KMS-11 (cell line): ENCODE measurements at regions not wholly inside any gene's neighbourhood (a gene's known extent, or its start where the extent isn't known, plus 50 kb on each side); places are given as distances from the start of the nearest gene placed in this dataset.

Experiments used
- H2AFZ ChIP-seq: fragments of 200-600 bp; sonication (generic); 2 replicates; pipeline ENCODE4 v1.6.1; 2016; ENCODE audit warnings: antibody characterized with exemption, mixed run types, low read depth
- H3K27ac ChIP-seq: fragments of 200-600 bp; sonication (generic); 2 replicates; pipeline ENCODE4 v1.6.1; 2016; ENCODE audit warnings: mild to moderate bottlenecking, mixed run types
- H3K27me3 ChIP-seq: fragments of 200-600 bp; sonication (generic); 2 replicates; pipeline ENCODE4 v1.6.1; 2017; ENCODE audit warnings: mild to moderate bottlenecking, low read depth, mixed run types, moderate library complexity; ENCODE audit not compliant: insufficient read depth
- H3K36me3 ChIP-seq: fragments of 200-600 bp; sonication (generic); 2 replicates; pipeline ENCODE4 v1.6.1; 2017; ENCODE audit warnings: mild to moderate bottlenecking, mixed run types; ENCODE audit not compliant: insufficient read depth
- H3K4me1 ChIP-seq: fragments of 200-600 bp; sonication (generic); 2 replicates; pipeline ENCODE4 v1.6.1; 2016; ENCODE audit warnings: mild to moderate bottlenecking, low read depth, mixed run types; ENCODE audit not compliant: poor library complexity, severe bottlenecking
- H3K4me2 ChIP-seq: fragments of 200-600 bp; sonication (generic); 2 replicates; pipeline ENCODE4 v1.7.0; 2016; ENCODE audit warnings: mild to moderate bottlenecking, mixed run types
- H3K4me3 ChIP-seq: fragments of 200-600 bp; sonication (generic); IDR thresholded peaks from 2 replicates; pipeline ENCODE4 v1.6.1; 2017; ENCODE audit warnings: low read depth, low read length, mixed read lengths; ENCODE audit not compliant: insufficient read depth
- H3K79me2 ChIP-seq: fragments of 200-600 bp; sonication (generic); 2 replicates; pipeline ENCODE4 v1.6.1; 2016; ENCODE audit warnings: low read depth, mixed run types; ENCODE audit not compliant: insufficient read depth
- H3K9ac ChIP-seq: fragments of 200-600 bp; sonication (generic); 2 replicates; pipeline ENCODE4 v1.6.1; 2016; ENCODE audit warnings: mild to moderate bottlenecking, mixed run types
- H4K20me1 ChIP-seq: fragments of 200-600 bp; sonication (generic); 2 replicates; pipeline ENCODE4 v1.6.1; 2016; ENCODE audit warnings: mild to moderate bottlenecking, mixed run types; ENCODE audit not compliant: insufficient read depth
- TF ChIP-seq, protein P1 (sequence below): fragments of 200-600 bp; sonication (generic); conservative IDR thresholded peaks from 2 replicates; pipeline ENCODE4 v1.6.1; 2017; ENCODE audit warnings: low read depth, mild to moderate bottlenecking, antibody characterized with exemption, low read length, moderate library complexity, mixed read lengths

DNA sequence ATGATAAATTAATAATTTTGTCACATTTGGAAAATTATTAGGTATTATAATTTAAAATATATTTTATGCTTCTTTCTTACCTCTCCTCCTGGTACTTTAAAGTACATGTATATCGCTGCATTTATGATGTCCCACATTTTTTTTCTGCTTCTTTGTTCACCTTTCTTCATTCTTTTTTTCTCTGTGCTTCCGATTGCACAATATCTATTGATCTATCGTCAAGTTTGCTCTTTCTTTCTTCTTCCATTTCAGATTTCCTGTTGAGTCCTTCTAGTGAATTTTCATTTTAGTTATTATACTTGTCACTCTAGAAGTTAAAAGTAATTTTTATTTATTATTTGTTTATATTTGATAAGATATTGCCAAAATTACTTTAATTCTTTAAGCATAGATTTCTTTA, 441.0 kb upstream of the HS3ST5 start:
- Histone ChIP-seq H2AFZ (no peak overlapping the region), H3K79me2 (no peaks in the 10 kb centered on the region), H3K36me3 (no peaks in the 10 kb centered on the region), H4K20me1 (no peaks in the 10 kb centered on the region), H3K4me2 (no peak overlapping the region), H3K9ac (no peak overlapping the region), H3K4me1 (no peaks in the 10 kb centered on the region), H3K27me3 (no peaks in the 10 kb centered on the region), H3K4me3 (no peak overlapping the region), H3K27ac (no peak overlapping the region)
- TF ChIP-seq, protein P1, sequence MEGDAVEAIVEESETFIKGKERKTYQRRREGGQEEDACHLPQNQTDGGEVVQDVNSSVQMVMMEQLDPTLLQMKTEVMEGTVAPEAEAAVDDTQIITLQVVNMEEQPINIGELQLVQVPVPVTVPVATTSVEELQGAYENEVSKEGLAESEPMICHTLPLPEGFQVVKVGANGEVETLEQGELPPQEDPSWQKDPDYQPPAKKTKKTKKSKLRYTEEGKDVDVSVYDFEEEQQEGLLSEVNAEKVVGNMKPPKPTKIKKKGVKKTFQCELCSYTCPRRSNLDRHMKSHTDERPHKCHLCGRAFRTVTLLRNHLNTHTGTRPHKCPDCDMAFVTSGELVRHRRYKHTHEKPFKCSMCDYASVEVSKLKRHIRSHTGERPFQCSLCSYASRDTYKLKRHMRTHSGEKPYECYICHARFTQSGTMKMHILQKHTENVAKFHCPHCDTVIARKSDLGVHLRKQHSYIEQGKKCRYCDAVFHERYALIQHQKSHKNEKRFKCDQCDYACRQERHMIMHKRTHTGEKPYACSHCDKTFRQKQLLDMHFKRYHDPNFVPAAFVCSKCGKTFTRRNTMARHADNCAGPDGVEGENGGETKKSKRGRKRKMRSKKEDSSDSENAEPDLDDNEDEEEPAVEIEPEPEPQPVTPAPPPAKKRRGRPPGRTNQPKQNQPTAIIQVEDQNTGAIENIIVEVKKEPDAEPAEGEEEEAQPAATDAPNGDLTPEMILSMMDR: no peak

DNA sequence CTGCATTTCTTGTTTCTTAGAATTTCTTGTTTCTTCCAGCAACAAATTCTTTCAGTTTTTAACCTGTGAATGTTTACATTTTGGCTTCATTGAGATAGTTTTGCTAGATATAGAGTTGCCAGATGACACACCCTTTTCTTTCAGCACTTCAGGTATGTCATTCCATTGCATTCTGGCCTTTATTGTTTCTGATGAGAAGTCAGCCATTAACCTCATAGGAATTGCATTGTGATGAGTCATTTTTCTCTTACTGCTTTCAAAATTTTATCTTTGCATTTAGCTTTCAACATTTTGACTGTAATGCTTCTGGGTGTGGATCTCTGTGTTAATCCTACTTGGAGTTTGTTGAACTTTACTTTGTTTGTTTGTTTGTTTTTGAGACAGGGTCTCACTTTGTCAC, 440.3 kb upstream of the HS3ST5 start:
- H3K4me3 ChIP-seq: no peak overlapping the region
- no peaks in the 10 kb centered on the region for H4K20me1 ChIP-seq
- no peaks in the 10 kb centered on the region for H3K36me3 ChIP-seq
- H3K9ac ChIP-seq: no peak overlapping the region
- no peaks in the 10 kb centered on the region for H3K79me2 ChIP-seq
- no peak overlapping the region for H3K27ac ChIP-seq
- no peaks in the 10 kb centered on the region for H3K4me1 ChIP-seq
- TF ChIP-seq, protein P1: no peak
- H2AFZ ChIP-seq: no peak overlapping the region
- no peak overlapping the region for H3K4me2 ChIP-seq
- H3K27me3 ChIP-seq: no peaks in the 10 kb centered on the region

DNA sequence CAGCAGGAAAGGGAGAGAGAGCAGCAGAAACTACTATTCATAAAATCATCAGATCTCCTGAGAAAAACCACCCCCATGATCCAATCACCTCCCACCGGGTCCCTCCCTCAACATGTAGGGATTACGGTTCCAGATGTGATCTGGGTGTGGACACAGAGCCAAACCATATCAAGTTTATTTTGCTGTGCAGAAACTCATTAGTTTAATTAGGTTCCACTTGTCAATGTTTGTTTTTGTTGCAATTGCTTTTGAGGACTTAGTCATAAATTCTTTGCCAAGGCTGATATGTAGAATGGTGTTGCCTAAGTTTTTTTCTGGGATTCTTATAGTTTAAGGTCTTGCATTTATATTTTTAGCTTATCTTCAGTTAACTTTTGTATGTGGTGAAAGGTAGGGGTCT, 422.0 kb upstream of the HS3ST5 start:
- no peak overlapping the region for H3K27ac ChIP-seq
- no peak overlapping the region for H3K4me3 ChIP-seq
- no peaks in the 10 kb centered on the region for H3K4me1 ChIP-seq
- H2AFZ ChIP-seq: no peak overlapping the region
- no peak overlapping the region for H3K4me2 ChIP-seq
- H4K20me1 ChIP-seq: no peaks in the 10 kb centered on the region
- H3K36me3 ChIP-seq: no peaks in the 10 kb centered on the region
- TF ChIP-seq, protein P1: no peak
- H3K27me3 ChIP-seq: no peaks in the 10 kb centered on the region
- no peak overlapping the region for H3K9ac ChIP-seq
- no peaks in the 10 kb centered on the region for H3K79me2 ChIP-seq

DNA sequence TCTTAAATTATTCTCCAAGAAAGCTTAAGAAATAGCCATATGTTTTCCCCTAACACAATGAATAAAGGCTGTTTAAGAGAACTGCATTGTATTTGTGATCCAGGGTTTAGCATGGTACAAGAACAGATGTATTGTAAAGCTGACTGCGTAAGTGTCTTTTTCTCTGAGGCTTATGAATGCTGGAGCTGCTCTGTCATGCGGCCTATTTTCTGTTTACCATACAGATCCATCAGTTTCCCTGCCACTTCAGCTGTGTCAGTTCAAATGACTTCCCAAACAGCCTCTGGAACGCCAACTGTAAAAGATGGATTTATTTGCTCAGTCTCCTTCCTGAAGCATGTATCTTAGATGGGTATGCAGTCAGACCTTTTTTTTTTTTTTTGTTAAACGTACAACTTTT, 419.3 kb upstream of the HS3ST5 start:
- Histone ChIP-seq H3K27me3 (no peaks in the 10 kb centered on the region), H3K4me3 (no peak overlapping the region), H3K9ac (no peak overlapping the region), H3K36me3 (no peaks in the 10 kb centered on the region), H2AFZ (no peak overlapping the region), H3K79me2 (no peaks in the 10 kb centered on the region), H4K20me1 (no peaks in the 10 kb centered on the region), H3K27ac (no peak overlapping the region), H3K4me2 (no peak overlapping the region), H3K4me1 (no peaks in the 10 kb centered on the region)
- TF ChIP-seq, protein P1: no peak
